ENCODE measurements at regions not wholly inside any gene's neighbourhood (a gene's known extent, or its start where the extent isn't known, plus 50 kb on each side); places are given as distances from the start of the nearest gene placed in this dataset.

GRCh38 chr10:36794981-36795380 is 330.4 kb upstream of the ANKRD30A start:
- no peak for TF ChIP-seq CTCF (IDR thresholded peaks at IDR 0.05 in 2 of 3, conservative IDR thresholded peaks at IDR 0.05 in 1 of 3; ENCODE audit: borderline replicate concordance in 1 of 3, insufficient read depth in 1 of 3, low read depth in 2 of 3, low read length in 2 of 3)
- TF ChIP-seq ZBTB33 (IDR thresholded peaks at IDR 0.05; ENCODE audit: extremely low read depth, insufficient replicate concordance, low read length) = no peak
- no peak for TF ChIP-seq ZNF274 (IDR thresholded peaks at IDR 0.05; ENCODE audit: low read depth, low read length)
- TF ChIP-seq POLR2AphosphoS5 (IDR thresholded peaks at IDR 0.05; ENCODE audit: low read depth, low read length) = no peak
- TF ChIP-seq REST (IDR thresholded peaks at IDR 0.05; ENCODE audit: low read depth) = no peak
- TF ChIP-seq POLR2A (IDR thresholded peaks at IDR 0.05; ENCODE audit: borderline replicate concordance, extremely low read depth, insufficient read depth, insufficient read length) = no peak
- TF ChIP-seq ELF1 (IDR thresholded peaks at IDR 0.05; ENCODE audit: borderline replicate concordance, low read depth) = no peak
- no peak for TF ChIP-seq EZH2 (IDR thresholded peaks at IDR 0.05)
- no peak for TF ChIP-seq JUND (IDR thresholded peaks at IDR 0.05)
- TF ChIP-seq YY1 (IDR thresholded peaks at IDR 0.05; ENCODE audit: extremely low read depth, insufficient replicate concordance, low read depth, low read length) = no peak
- TF ChIP-seq EZH2phosphoT487 (IDR thresholded peaks at IDR 0.05; ENCODE audit: borderline replicate concordance) = no peak
- TF ChIP-seq SP1 (IDR thresholded peaks at IDR 0.05; ENCODE audit: low read depth) = no peak
- no peak for TF ChIP-seq CEBPB (IDR thresholded peaks at IDR 0.05; ENCODE audit: low read depth)
- TF ChIP-seq MAX (IDR thresholded peaks at IDR 0.05) = no peak
